ENCODE measurements at regions not wholly inside any gene's neighbourhood (a gene's known extent, or its start where the extent isn't known, plus 50 kb on each side); places are given as distances from the start of the nearest gene placed in this dataset.

DNA sequence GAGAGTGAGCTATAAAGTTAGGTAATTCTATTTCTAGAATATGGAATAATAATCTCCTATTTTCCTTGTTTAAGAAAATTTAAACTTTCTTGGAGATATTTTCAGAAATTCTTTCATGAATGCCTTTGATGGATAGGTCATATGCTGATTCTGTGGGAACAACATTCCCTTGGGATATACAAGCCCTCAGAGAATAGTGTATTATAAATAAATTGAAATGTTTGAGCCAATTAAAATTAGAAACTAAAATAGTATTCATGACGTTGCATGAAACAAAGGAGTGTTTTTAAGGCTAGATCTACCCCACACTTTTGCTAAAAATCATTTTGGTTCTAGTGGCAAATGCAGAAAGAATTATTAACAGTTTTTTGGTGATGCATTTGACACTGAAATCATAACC is 269.3 kb upstream of the ANO3 start:
- TF ChIP-seq POLR2A (IDR thresholded peaks at IDR 0.05) (no peak), CTCF (IDR thresholded peaks at IDR 0.05) (no peak)
